Activated CD4-positive, alpha-beta memory T cell treated with anti-CD3 and anti-CD28 coated beads for 36 hours (primary cell): ENCODE measurements at regions not wholly inside any gene's neighbourhood (a gene's known extent, or its start where the extent isn't known, plus 50 kb on each side); places are given as distances from the start of the nearest gene placed in this dataset.

Experiments used
- CTCF ChIA-PET: fragments of 350-600 bp; sonication (Branson Sonifier 250); formaldehyde crosslinking; loops from one replicate; lab custom pipeline; 2021; ENCODE audit warnings: antibody characterized with exemption, inconsistent platforms; lab: Charles Lee
- POLR2A ChIA-PET: fragments of 350-600 bp; sonication (Branson Sonifier 250); formaldehyde crosslinking; loops from one replicate; lab custom pipeline; 2021; ENCODE audit warnings: antibody characterized with exemption; lab: Charles Lee
- DNase-seq: peaks from one replicate; pipeline ENCODE4 v3.0.0-alpha.2; 2020
- H3K27ac Mint-ChIP-seq: one replicate; pipeline ENCODE4 v1.8.0; 2021; ENCODE audit warnings: mixed read lengths
- H3K27me3 Mint-ChIP-seq: one replicate; pipeline ENCODE4 v1.8.0; 2021; ENCODE audit warnings: mixed read lengths
- H3K36me3 Mint-ChIP-seq: one replicate; pipeline ENCODE4 v1.8.0; 2021; ENCODE audit warnings: mixed read lengths
- H3K4me1 Mint-ChIP-seq: one replicate; pipeline ENCODE4 v1.8.0; 2021; ENCODE audit warnings: low read depth, mixed read lengths
- H3K4me3 Mint-ChIP-seq: one replicate; pipeline ENCODE4 v1.8.0; 2021; ENCODE audit warnings: mild to moderate bottlenecking, mixed read lengths
- H3K9me3 Mint-ChIP-seq: one replicate; pipeline ENCODE4 v1.8.0; 2021; ENCODE audit warnings: mixed read lengths
- intact Hi-C: fragments of 100-400 bp; cut with micrococcal nuclease; formaldehyde crosslinking; loops from one replicate; pipeline ENCODE4 v1.15.1; 2023

DNA sequence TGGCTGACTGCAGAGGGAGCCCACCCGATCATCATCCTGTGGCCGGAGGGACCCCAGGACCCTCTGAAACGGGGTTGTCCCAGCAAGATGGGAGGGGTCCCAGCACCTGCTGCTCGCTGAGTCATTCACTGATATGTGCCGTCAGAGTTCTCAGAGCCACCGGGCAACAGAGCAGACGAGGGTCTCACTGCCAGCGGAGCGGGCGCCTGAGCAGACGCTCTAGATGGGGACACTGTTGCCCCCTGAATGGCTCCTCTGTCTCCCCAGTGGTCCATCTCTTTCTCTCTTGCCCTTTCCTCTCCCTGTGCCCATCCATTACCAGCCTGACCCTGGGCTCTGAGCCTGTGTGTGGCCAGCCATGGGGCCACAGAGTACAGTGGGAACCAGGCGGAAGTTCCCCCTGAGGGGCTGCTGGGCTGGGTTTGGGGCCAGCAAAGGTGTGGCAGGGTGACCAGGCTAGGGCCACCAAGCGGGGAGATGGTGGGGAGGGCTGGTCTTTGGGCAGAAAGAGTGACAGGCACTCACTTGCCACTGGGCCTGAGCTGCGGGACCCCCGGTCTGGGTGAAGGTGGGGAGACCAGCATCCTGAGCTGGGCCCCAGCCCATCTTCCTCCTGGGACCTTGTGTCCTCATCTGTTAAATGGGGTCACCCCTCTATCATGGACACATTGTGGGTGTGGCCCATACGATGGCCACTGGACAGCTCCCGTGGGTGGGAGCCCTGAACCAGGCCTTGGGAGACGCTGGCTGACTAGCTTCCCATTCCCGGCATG, 90.9 kb downstream of the HMX1 start:
- no peak for DNase-seq

DNA sequence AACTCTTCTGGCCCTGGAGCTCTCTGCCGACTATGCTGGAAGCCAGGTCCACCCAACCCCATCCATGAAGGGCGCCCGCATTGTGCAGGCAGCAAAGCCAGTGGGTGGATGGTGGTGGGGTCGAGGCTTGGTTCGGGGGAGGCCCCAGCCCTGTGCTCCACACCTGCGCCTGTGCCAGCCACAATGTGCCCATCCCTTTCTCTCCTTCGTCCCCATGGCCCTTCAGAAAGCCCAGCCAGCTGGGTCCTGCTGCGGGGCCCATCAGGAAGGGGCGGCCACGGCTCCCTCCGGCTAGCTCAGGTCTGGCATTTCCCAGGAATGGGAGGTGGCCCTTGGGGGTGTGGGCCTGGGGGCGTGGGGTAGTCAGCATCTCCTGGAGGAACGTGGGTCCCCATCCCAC, 91.6 kb downstream of the HMX1 start:
- no peaks in the 10 kb centered on the region for H3K36me3 Mint-ChIP-seq
- POLR2A ChIA-PET, result no interaction called here

More for the DNA sequence above, 90.9 kb downstream of the HMX1 start:
- no peaks in the 10 kb centered on the region for H3K4me1 Mint-ChIP-seq
- intact Hi-C loops, result no loop called here
- H3K36me3 Mint-ChIP-seq, result no peaks in the 10 kb centered on the region
- no peak overlapping the region for H3K4me3 Mint-ChIP-seq
- ChIA-PET CTCF (interaction anchor here (0.9 kb wide), 1 partner anchor 111 kb away, joined by 3 read pairs; no protein-coding TSS in a partner anchor), POLR2A (no interaction called here)
- H3K27ac Mint-ChIP-seq, result no peak overlapping the region
- H3K9me3 Mint-ChIP-seq, result no peaks in the 10 kb centered on the region
- no peaks in the 10 kb centered on the region for H3K27me3 Mint-ChIP-seq

DNA sequence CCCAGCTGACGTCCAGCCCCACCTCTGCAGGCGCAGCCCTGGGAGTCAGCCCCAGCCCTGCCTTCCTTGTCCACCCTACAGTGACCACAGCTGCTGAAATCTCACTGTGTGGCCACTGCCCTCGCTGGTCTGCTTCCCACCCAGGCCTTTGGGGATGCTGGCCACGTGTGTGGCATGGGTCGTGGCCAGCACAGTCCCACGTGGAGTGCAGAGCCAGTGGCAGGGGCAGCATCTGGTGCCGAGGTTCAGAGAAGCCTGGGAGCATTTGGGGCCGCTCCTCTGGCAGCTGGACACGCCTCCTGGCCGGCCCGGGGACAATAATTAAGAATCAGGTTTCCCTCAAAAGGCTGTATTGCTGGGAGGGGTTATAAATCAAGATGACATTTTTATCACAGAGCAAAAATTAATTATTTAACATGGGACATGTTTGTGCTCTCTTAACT, 92.1 kb downstream of the HMX1 start:
- intact Hi-C loops, result no loop called here
- no peaks in the 10 kb centered on the region for H3K4me1 Mint-ChIP-seq
- ChIA-PET POLR2A (no interaction called here), CTCF (no interaction called here)
- no peak overlapping the region for H3K27ac Mint-ChIP-seq
- H3K27me3 Mint-ChIP-seq, result no peaks in the 10 kb centered on the region
- H3K36me3 Mint-ChIP-seq, result no peaks in the 10 kb centered on the region
- no peaks in the 10 kb centered on the region for H3K9me3 Mint-ChIP-seq
- H3K4me3 Mint-ChIP-seq, result no peak overlapping the region
- no peak for DNase-seq

More for the DNA sequence above, 91.6 kb downstream of the HMX1 start:
- DNase-seq, result no peak
- Mint-ChIP-seq H3K27me3 (no peaks in the 10 kb centered on the region), H3K4me1 (no peaks in the 10 kb centered on the region), H3K27ac (no peak overlapping the region), H3K9me3 (no peaks in the 10 kb centered on the region), H3K4me3 (no peak overlapping the region)
- CTCF ChIA-PET, result no interaction called here
- intact Hi-C loops, result no loop called here

DNA sequence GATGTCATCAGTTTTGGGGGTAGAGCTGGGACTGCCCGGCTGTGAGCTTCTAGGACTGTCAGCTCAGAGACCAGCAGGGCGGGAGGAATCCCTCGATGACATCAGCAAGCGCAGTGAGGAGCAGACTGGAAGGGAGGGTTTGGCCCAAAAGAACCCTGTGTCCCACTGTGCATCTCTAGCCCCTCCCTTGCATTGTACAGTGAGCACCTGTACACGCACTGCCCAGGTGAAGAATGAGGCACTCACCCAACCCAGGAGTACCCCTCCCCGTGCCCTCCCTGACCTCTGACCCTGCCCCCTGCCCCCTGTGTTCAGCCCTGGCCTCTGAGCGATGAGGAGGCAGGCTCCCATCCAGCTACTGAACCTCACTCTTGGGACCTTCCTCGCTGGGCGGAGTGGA, 92.9 kb downstream of the HMX1 start:
- no peaks in the 10 kb centered on the region for H3K36me3 Mint-ChIP-seq
- no peaks in the 10 kb centered on the region for H3K9me3 Mint-ChIP-seq
- H3K4me1 Mint-ChIP-seq, result no peaks in the 10 kb centered on the region
- intact Hi-C loops, result no loop called here
- no peak for DNase-seq
- H3K27ac Mint-ChIP-seq, result no peak overlapping the region
- CTCF ChIA-PET, result no interaction called here
- H3K4me3 Mint-ChIP-seq, result no peak overlapping the region
- POLR2A ChIA-PET, result no interaction called here
- H3K27me3 Mint-ChIP-seq, result no peaks in the 10 kb centered on the region

DNA sequence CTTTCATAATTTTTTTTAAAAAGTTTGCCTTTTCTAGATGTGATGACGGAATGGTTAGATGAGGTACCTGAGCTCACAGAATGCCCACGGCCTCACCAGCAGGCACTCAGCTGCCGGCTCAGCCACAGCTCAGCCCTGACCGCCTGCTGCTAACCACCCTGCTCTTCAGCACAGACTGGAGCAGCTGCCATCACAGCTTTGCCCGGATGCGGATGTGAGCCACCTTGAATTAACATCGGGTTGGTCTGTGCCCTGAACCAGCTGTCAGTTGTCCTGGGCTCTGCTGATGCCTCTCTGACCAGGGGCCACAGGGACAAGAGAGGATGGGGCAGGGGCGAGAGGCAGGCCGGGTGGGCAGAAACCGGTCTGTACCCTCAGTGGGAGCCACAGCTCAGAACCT, 93.3 kb downstream of the HMX1 start:
- Mint-ChIP-seq H3K9me3 (no peaks in the 10 kb centered on the region), H3K4me1 (no peaks in the 10 kb centered on the region), H3K36me3 (no peaks in the 10 kb centered on the region), H3K27ac (no peak overlapping the region), H3K4me3 (no peak overlapping the region), H3K27me3 (no peaks in the 10 kb centered on the region)
- intact Hi-C loops, result no loop called here
- DNase-seq, result no peak
- CTCF ChIA-PET, result no interaction called here
- POLR2A ChIA-PET, result no interaction called here

DNA sequence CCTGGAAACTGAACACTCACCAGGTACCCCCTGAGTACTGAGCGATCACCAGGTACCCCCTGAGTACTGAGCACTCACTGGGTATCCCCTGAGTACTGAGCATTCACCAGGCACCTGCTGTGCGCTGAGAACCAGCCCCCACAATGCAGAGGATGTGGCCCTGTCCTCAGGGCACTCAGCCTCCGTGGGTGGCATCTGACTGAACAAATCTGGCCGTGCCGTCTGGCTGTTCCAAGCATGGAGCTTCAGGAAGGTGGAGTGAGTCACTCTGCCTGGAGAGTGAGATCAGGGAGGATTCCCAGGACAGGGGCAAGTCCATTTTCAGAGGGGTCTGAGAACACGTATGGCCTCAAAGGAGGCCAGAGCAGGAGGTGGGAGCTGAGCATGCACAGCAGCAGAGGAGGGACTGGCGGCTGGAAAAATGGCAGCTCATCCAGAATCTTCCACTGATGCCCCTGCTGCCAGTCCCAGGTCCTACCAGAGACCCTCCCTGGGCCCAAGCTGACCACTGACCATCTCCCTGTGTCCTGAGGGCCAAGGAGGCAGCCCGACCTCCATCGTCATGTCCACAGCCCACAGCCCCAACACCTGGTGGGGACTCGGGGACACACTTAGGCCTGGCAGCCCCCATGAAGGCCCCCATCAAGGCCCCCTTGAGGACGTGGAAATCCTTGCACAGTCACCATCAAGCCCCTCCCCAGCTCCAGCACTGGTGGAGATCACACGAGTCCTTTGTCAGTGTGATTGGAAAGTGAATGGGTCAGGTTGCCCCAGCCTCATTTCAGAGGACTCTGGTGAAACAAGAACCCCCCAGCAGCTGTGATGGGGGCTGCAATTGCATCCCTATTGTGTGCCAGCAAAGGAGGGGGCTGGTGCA, 94.1 kb downstream of the HMX1 start:
- Mint-ChIP-seq H3K4me3 (no peak overlapping the region), H3K27ac (no peak overlapping the region), H3K36me3 (no peaks in the 10 kb centered on the region), H3K4me1 (no peaks in the 10 kb centered on the region), H3K27me3 (no peaks in the 10 kb centered on the region), H3K9me3 (no peaks in the 10 kb centered on the region)
- intact Hi-C loops, result no loop called here
- ChIA-PET POLR2A (no interaction called here), CTCF (no interaction called here)
- DNase-seq, result no peak

DNA sequence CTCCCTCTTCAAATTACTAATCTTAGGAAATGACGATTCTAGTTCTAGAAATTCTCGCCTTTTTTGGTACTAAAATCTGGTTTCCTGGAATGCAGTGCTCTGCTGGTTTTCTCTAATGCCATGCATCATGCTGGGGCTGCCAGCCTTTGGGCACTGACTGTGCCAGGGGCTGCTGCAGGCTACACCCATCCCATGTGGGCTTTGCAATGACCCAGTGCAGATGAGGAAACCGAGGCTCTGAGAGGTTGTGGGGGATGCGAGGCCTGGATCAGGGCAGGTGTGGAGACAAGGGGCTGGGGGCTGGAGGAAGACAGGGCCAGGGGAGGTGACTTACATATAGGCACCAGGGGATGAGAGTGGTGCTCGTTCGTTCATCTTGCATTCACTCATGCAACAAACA, 95.3 kb downstream of the HMX1 start:
- no peaks in the 10 kb centered on the region for H3K9me3 Mint-ChIP-seq
- CTCF ChIA-PET, result no interaction called here
- H3K27me3 Mint-ChIP-seq, result no peaks in the 10 kb centered on the region
- POLR2A ChIA-PET, result no interaction called here
- no peak overlapping the region for H3K4me3 Mint-ChIP-seq
- no peaks in the 10 kb centered on the region for H3K4me1 Mint-ChIP-seq
- H3K36me3 Mint-ChIP-seq, result no peaks in the 10 kb centered on the region
- DNase-seq, result no peak
- intact Hi-C loops, result no loop called here
- no peak overlapping the region for H3K27ac Mint-ChIP-seq

DNA sequence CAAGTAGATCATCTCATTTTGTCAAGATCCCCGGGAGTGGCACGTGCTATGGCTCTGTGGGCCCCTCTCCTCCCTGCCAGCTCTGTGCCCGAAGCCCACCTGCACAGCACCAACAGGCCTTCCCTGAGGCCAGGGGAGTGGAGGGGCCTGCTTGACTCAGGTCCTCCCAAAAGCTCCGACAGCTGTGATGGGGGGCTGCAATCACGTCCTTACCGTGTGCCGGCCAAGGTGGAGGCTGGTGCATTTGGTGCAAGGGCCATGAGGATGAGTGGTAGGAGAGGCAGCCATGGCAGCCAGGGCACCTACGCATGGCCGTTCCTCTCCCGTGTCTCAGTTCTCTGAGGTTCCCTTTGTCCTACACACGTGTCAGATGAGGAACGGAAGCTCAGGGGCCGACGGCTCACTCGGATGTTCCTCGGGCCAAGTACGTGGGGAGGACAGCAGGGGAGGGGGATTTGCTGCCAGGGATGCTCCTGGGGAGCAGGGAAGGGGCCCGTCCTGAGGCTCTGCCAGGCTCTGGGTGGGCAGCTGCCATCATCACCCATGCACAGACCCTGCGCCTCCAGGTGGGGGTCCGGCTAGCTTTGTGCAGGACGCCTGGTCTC, 95.8 kb downstream of the HMX1 start:
- no peaks in the 10 kb centered on the region for H3K36me3 Mint-ChIP-seq
- no peak overlapping the region for H3K27ac Mint-ChIP-seq
- H3K27me3 Mint-ChIP-seq, result no peaks in the 10 kb centered on the region
- H3K9me3 Mint-ChIP-seq, result no peaks in the 10 kb centered on the region
- CTCF ChIA-PET, result no interaction called here
- no peak for DNase-seq
- no peak overlapping the region for H3K4me3 Mint-ChIP-seq
- intact Hi-C loops, result no loop called here
- H3K4me1 Mint-ChIP-seq, result no peaks in the 10 kb centered on the region
- POLR2A ChIA-PET, result no interaction called here

DNA sequence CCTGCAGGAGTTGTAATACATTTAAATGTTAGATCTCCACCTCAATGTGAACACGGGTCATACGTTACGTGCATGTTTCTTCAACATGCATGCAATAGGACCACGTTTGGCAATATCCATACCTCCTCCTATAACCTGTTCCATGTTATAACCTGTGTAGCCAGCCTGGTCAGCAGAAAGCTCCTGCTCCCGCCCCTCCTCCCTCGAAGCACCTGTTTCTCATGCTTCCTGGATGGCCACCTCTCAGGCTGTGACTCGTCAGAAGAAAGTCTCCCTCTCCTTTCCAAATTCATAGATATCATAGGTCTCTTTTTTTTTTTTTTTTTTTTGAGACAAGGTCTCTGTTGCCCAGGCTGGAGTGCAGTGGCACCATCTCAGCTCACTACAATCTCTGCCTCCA, 96.5 kb downstream of the HMX1 start:
- intact Hi-C loops, result no loop called here
- ChIA-PET POLR2A (no interaction called here), CTCF (no interaction called here)
- DNase-seq, result no peak
- H3K27me3 Mint-ChIP-seq, result no peaks in the 10 kb centered on the region
- H3K9me3 Mint-ChIP-seq, result no peaks in the 10 kb centered on the region
- no peak overlapping the region for H3K4me3 Mint-ChIP-seq
- no peaks in the 10 kb centered on the region for H3K4me1 Mint-ChIP-seq
- H3K27ac Mint-ChIP-seq, result no peak overlapping the region
- no peaks in the 10 kb centered on the region for H3K36me3 Mint-ChIP-seq

DNA sequence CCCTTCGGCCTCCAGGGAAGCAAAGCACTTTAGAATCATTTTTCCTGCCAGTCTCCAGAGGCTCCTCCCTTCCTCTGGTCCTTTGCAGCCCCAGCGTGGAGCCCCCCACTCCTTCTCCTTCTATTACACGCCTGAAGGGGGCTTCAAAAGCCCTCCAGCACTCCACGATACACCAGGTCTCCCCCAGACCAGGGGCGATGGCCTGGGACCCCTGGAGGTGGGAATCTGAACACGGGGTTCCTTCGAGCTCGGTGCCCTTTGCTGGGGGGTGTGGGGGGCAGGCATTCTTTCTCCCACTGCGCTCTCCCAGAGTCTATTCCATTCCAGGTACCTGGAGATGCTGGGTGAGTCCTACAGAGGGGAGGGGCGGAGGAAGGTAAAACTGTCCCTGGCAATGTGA, 97.6 kb downstream of the HMX1 start:
- no peaks in the 10 kb centered on the region for H3K27me3 Mint-ChIP-seq
- POLR2A ChIA-PET, result no interaction called here
- no peaks in the 10 kb centered on the region for H3K9me3 Mint-ChIP-seq

DNA sequence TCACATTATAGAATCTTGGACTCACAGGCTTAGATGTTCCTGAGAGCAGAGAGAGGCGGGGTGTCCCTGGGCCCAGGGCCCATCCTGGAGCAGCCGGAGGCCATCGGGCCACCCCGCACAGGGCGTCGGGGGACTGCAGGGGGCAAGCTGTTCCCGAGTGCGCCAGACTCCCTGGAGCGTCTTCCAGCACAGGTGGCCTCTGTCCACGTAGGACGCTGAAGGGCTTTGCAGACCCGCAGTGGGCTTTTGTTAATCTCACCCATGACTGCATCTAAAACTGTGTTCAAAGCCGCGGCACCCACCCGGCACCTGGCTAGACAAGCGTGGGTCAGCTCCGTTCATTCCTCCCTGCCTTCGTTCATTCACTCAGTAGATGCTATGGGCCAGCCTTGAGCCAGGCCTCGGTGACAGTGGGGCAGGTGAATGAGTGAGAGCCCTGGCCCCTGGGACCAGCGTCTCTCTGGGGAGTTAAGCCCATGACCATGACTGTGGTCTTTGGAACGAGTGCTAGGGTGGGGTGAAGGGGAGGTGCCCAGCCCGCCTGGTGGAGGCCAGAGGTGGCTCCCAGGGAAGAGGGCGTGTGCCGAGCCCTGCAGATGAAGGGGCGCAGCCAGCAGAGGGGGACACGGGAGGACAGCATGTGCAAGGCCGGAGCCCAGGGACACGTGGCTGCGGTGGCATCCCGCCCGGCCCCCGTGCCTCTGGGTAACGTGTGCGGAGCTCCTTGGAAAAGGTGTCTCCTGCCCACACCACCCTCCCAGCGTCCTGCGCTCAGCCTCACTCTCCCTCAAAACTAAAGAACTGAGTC, 98.3 kb downstream of the HMX1 start:
- H3K27me3 Mint-ChIP-seq, result no peaks in the 10 kb centered on the region
- no peak overlapping the region for H3K27ac Mint-ChIP-seq
- intact Hi-C loops, result no loop called here
- ChIA-PET POLR2A (no interaction called here), CTCF (no interaction called here)
- H3K4me1 Mint-ChIP-seq, result no peaks in the 10 kb centered on the region
- H3K36me3 Mint-ChIP-seq, result no peaks in the 10 kb centered on the region
- no peaks in the 10 kb centered on the region for H3K9me3 Mint-ChIP-seq
- H3K4me3 Mint-ChIP-seq, result no peak overlapping the region
- DNase-seq, result no peak

More for the DNA sequence above, 97.6 kb downstream of the HMX1 start:
- CTCF ChIA-PET, result no interaction called here
- no peaks in the 10 kb centered on the region for H3K36me3 Mint-ChIP-seq
- H3K27ac Mint-ChIP-seq, result no peak overlapping the region
- no peak overlapping the region for H3K4me3 Mint-ChIP-seq
- H3K4me1 Mint-ChIP-seq, result no peaks in the 10 kb centered on the region
- no peak for DNase-seq
- intact Hi-C loops, result no loop called here
